HG03159 (cell line): ENCODE measurements at regions not wholly inside any gene's neighbourhood (a gene's known extent, or its start where the extent isn't known, plus 50 kb on each side); places are given as distances from the start of the nearest gene placed in this dataset.
"Not testable (repeated sequence)": the region's sequence is repeated elsewhere in the genome, so short reads cannot be mapped to it uniquely, and the experiment has no call there.

Experiments used
- ATAC-seq: cut with Tn5 transposase; IDR thresholded peaks from one replicate; pipeline ENCODE4 v1.9.1; 2021; ENCODE audit warnings: mild to moderate bottlenecking, moderate library complexity; ENCODE audit not compliant: unreplicated experiment

DNA sequence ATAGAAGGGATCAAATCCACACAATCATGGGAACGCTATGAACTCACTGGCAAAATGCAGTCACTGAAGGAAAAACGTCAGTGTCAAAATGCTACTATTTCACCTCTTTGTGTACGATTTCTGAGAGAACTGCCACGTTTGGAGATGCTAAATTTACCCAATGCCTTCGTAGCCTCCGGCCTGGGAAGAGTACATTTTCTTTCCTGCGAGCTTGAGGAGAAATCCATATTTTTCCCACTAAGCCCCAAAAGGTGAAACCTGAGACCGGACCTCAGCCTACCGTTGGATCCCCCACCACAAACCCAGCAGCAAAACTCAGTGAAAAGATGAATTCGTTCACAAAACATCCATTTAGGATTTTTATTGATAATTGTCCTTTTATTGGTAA is 131.7 kb downstream of the GPX5 start:
- ATAC-seq: no peak

DNA sequence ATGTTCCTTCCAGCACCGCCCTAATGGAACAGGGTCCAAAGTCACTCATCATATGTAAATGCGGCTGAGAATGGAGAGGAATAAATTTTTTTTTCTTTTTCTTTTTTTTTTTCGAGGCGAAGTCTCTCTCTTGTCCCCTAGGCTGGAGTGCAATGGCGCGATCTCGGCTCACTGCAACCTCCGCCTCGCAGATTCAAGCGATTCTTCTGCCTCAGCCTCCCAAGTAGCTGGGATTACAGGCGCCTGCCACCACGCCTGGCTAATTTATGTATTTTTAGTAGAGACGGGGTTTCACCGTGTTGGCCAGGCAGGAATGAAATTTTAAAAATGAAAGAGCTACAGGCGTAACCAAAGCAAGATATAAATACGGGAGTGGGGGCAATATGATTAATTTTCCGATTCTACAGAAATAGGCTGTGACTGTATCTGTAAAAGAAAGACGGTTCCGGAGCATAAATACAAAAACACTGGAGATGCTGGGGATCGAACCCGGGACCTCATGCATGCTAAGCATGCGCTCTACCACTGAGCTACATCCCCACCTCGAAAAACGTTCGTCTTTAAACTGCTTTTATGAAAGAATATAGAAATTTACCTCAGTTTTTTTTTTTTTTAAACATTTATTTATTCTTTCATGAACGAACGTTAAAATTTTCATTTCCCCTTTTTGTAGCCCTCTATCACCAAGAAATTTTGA is 132.2 kb downstream of the GPX5 start:
- no peak for ATAC-seq

DNA sequence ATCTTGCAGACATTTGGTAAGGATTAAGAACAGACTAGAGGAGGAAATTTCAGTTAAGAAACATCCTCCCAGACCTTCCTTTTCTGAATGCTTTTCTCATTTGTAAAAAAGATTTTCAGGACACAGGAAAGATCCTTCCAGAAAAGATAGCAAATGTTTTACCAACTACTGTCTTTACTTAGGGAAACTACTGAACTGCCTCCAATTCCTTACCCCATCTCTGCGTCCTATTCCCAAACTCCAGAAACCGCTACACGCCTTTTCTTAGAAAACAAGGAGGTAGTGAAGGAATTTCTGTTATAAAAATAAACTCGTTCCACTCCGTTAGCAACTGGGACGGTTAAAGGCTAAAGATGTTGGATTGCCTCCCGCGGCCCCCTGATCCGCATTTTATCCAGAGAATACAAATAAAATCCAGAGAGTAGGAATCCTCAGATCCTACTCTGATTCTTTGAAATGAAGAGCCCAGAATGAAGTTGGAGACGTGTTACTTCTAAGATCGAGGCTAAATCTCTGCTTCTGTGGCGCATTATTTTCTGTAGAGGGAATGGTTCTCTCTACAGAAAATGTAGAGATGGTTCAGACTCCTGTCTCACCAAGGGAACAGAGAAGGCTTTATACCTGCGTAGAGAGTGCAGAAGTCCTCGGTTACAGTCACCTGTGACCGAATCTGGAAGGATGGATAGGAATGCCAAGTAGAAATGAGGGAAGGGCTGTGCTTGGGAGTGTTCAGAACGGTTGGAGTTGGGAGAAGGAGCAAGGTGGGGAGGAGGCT is 133.0 kb downstream of the GPX5 start:
- ATAC-seq: no peak

DNA sequence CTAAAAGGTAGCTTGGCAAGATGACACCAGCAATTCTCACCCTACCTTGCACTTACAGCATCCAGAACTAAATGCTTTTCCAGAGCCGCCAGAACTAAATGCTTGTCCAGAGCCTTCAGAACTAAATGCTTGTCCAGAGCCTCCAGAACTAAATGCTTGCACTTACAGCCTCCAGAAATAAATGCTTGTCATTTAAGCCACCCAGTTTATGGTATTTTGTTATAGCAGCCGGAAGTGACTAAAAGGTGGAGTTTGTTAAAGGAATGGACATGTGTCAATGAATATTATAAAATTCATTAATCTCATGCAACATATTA is 133.5 kb downstream of the GPX5 start:
- no peak for ATAC-seq

DNA sequence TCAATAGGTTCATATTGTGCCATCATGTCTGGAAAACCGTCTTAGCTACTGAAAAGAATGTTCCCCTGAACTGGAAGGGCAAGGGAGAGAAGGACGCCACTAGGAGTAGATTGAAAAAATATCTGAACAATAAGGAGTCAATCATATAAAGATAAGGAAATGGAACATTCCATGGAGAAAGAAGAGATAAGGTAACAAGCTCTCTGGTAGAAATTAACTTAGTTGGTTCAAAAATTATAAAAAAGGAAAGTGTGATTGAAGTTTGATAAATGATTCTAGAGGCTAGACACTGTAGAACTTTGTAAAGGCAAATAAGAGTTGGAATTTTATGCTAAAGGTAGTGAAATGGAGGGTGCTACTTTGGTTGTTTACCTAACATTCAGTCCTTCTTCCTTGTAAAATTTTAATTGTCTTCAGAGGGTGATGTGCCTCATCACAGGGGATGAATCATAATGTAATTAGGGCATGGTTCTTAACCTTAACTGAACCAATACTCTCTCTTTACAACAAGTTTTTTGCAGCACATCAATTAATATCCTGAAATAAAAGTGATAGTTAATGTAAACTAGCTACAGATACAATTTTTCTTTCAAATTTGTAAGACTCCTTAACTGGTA is 135.5 kb downstream of the GPX5 start:
- no peak for ATAC-seq

DNA sequence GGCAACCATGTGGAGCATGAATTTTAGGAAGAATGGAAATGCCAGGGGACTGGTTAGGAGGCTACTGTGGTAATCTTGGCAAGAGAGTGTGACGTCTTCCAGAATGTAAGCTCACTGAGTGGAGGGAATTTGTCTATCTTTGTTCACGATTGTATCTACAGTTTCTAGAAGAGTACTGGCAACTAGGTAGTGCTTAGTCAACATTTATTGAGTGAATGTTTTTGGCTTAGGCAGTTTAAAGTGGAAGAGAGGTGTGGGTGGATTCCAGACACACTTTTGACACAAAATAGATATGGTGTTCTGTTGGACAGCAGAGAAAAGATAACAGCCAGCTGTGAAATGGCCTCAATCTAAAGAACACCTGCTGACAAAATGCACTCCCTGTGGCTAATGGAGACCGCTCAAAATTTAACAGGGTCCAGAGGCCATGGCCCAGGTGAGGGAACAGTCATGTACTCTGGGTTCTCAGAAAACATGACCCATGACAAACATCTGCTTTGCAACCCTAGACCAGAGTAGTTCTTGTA is 139.3 kb downstream of the GPX5 start:
- no peak for ATAC-seq

DNA sequence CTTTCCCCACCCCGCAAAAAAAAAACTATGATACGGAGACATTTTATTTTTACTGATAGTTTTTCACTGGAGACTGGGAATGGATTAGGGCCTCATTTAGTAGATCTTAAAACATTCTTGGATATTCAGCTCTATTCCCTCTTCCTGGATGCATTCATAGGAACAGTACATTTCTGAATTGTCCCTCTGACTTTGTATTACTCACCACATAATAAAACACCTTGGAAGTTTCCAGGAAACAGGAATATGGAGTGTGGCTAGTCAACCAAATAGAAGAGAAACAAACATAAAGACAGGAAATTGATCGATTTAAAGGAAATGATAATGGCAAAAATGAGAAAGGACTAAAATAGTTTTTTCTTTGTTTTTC is 147.7 kb downstream of the GPX5 start:
- no peak for ATAC-seq

DNA sequence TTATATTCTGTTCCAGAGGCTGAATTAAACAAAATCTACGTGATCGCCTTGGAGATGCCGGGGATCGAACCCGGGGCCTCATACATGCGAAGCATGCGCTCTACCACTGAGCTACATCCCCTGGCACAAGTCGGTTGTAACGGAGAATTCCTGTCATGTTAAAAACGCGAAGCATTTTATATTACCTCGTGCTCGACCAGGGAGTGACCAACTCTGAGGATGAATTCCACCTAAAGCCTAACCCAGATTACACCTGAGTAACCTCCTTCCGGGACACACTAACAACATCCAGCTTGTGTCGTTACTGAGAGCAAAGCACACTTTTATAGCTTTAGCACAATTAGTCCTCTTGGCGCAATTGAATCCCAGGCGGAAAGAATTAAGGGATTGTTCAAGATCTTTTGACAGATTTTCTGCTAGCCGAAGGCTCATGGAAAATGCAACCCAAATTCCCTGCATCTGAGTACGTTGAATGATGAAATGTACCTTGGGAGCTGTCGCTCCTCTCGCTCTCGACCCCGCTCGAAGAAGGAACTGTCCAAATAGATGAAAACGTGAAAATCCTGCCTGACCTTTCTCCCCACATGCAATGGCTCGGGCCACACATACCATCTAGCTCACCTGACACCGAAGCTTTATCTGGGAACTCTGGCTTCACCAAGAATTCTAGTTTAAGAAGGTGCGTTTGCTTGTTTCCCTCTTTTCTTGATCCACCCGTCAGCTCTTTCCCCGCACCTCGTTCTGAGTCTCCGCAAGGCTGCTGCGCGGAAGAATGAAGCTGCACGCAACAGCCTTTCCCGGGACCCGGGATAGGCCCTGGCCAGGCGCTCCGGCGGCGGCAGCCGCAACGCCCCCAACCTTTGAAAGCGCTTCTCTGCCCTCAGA is 148.3 kb downstream of the GPX5 start:
- no peak for ATAC-seq

DNA sequence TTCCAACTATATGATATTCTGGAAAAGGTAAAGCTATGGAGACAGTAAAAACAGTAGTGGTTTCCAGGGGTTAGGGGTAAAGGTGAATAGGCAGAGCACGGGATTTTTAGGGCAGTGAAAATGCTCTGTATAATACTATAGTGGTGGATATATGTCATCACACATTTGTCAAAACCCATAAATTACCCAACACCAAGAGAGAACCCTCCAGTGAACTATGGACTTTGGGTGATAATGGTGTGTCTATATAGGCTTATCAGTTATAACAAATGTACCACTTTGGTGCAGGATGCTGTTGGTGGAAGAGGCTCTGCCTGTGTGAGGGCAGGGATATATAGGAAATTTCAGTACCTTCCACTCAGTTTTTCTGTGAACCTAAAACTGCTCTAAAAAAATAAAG is 149.9 kb downstream of the GPX5 start:
- no peak for ATAC-seq

DNA sequence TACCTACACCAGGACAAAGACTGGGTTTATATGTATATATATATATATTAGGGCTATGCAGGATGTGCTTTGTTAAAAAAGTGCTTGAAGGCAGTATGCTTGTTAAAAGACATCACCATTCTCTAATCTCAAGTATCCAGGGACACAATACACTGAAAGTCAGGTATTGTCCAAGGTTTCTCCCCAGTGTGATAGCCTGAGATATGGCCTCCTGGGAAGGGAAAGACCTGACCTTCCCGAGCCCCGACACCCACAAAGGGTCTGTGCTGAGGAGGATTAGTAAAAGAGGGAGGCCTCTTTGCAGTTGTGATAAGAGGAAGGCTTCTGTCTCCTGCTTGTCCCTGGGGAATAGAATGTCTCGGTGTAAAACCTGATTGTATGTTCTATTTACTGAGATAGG is 156.9 kb downstream of the GPX5 start:
- ATAC-seq: no peak

DNA sequence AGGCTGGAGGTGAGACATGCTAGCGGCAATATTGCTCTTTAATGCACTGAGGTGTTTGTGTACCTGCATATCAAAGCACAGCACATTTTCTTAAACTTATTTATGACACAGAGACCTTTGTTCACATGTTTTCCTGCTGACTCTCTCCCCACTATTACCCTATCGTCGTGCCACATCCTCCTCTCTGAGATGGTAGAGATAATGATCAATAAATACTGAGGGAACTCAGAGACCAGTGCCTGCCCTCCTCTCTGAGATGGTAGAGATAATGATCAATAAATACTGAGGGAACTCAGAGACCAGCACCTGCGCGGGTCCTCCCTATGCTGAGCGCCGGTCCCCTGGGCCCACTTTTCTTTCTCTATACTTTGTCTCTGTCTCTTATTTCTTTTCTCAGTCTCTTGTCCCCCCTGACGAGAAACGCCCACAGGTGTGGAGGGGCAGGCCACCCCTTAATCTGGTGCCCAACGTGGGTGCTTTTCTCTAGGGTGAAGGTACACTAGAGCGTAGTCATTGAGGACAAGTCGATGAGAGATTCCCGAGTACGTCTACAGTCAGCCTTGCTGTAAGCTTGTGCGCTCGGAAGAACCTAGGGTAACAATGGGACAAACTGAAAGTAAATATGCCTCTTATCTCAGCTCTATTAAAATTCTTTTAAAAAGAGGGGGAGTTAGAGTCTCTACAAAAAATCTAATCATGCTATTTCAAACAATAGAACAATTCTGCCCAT is 157.4 kb downstream of the GPX5 start:
- not testable (repeated sequence) for ATAC-seq

DNA sequence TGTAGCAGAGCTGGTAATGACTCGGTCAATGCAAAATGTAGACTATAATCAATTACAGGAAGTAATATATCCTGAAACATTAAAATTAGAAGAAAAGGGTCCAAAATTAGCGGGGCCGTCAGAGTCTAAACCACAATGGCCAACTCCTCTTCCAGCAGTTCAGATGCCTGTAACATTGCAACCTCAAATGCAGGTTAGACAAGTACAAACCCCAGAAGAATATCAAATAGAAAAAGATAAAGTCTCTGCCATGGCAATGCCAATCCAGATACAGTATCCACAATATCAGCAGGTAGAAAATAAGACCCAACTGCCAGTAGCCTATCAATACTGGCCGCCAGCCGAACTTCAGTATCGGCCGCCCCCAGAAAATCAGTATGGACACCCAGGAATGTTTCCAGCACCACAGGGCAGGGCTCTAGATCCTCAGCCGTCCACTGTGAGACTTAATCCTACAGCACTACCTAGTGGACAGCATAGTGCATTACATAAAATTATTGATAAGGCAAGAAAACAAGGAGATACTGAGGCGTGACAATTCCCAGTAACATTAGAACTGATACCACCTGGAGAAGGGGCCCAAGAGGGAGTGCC is 158.4 kb downstream of the GPX5 start:
- no peak for ATAC-seq

DNA sequence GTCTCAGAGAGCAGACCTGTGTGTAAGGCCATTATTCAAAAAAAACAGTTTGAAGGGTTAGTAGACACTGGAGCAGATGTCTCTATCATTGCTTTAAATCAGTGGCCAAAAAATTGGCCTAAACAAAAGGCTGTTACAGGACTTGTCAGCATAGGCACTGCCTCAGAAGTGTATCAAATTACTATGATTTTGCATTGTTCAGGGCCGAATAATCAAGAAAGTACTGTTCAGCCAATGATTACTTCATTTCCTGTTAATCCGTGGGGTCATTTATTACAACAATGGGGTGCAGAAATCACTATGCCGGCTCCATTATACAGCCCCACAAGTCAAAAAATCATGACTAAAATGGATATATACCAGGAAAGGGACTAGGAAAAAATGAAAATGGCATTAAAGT is 160.3 kb downstream of the GPX5 start:
- ATAC-seq: not testable (repeated sequence)

DNA sequence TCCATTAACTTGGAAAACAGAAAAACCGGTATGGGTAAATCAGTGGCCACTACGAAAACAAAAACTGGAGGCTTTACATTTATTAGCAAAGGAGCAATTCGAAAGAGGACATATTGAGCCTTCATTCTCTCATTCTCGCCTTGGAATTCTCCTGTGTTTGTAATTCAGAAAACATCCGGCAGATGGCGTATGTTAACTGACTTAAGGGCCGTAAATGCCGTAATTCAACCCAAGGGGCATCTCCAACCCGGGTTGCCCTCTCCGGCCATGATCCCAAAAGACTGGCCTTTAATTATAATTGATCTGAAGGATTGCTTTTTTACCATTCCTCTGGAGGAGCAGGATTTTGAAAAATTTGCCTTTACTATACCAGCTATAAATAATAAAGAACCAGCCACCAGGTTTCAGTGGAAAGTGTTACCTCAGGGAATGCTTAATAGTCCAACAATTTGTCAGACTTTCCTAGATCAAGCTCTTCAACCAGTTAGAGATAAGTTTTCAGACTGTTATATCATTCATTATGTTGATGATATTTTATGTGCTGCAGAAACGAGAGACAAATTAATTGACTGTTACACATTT is 160.9 kb downstream of the GPX5 start:
- ATAC-seq: not testable (repeated sequence)

DNA sequence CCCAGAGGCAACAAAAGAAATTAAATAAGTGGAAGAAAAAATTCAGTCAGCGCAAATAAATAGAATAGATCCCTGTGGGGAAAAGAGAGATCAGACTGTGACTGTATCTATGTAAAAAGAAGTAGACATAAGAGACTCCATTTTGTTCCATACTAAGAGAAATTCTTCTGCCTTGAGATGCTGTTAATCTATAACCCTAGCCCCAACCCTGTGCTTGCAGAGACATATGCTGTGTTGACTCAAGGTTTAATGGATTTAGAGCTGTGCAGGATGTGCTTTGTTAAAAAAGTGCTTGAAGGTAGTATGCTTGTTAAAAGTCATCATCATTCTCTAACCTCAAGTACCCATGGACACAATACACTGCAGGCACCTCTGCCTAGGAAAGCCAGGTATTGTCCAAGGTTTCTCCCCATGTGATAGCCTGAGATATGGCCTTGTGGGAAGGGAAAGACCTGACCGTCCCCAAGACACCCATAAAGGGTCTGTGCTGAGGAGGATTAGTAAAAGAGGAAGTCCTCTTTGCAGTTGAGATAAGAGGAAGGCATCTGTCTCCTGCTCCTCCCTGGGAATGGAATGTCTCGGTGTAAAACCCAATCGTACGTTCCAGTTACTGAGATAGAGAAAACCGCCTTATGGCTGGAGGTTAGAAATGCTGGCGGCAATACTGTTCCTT is 161.8 kb downstream of the GPX5 start:
- not testable (repeated sequence) for ATAC-seq

DNA sequence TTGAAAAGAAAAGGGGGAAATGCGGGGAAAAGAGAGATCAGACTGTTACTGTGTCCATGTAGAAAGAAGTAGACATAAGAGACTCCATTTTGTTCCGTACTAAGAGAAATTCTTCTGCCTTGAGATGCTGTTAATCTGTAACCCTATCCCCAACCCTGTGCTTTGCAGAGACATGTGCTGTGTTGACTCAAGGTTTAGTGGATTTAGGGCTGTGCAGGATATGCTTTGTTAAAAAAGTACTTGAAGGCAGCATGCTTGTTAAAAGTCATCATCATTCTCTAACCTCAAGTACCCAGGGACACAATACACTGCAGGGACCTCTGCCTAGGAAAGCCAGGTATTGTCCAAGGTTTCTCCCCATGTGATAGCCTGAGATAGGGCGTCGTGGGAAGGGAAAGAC is 166.3 kb downstream of the GPX5 start:
- ATAC-seq: not testable (repeated sequence)

DNA sequence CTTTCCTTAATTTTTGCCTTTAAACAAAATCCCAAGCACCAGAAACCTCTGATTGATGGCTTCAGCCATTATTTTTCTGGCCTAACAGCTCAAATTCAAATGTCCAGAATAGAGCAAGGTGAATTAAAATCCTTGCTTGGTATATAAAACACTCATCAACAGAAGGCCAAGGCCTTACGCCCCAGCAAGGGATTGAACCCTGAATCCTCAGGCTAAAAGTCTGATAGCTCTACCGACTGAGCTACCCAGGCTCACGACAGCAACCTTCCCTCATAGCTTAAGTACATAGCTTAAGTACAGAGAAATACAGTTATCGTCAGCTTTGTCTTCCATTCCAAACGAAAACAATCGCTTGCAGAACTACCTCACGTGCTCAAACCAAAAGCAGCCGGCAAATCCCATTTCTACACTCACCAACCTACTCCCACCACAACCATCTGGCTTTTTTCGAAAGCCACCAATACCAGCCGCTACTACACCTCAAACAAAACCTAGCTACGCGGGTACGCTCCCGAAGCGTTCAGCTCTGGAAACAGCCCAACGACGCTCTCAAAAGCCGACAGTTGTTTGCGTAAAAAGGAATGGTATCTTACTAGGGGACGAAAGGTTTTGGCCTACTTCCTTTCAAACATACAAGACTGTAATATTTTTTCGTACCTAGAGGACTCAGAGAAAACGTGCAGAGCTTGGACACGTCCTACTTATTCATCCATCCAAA is 167.5 kb downstream of the GPX5 start:
- ATAC-seq: no peak

DNA sequence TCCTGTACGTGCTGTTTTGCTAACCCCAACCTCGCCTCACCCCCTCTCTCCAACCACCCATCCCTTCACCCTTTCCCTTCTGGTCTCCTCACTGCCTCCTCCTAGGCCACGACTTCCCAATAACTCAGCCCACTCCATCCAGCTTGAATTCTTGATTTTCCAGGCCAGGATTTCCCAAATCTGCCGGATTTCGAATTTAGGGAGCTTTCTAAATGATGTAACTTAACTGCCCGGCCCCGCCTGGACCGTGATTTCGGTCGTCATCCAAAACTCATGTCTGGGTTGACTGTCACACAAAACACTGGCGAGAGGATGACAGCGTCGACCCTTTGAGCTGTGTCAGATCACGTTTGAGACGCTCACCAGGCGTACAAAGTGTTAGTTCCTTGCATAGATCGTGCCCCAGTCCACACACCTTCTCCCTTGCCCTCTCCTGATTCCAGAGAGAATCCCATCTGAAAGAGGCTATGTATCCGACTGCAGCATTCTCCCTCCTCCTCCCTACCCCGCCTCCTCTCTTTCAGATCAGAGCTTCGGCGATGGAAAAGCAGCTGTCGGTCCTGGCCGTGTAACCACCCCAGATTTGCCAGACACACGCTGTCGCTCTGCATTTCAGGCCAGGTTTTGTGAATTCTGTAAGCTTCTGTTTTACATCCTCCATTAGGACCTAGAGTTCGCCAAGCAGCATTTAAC is 168.2 kb downstream of the GPX5 start:
- no peak for ATAC-seq
